Peyer's patch (tissue), 4 donors: ENCODE measurements at regions not wholly inside any gene's neighbourhood (a gene's known extent, or its start where the extent isn't known, plus 50 kb on each side); places are given as distances from the start of the nearest gene placed in this dataset.

ENCODE experiments used
- POLR2A ChIP-seq, 2 donors: fragments of 450-650 bp; IDR thresholded peaks; one replicate each; pipeline ENCODE4 v1.5.1; 2017; ENCODE audit warnings: antibody characterized with exemption in 2 of 2, mild to moderate bottlenecking in 2 of 2, moderate library complexity in 2 of 2
- TF ChIP-seq, protein P1 (sequence below), 6 experiments: fragments of 450-650 bp in 4 of 6; fragments of 200-600 bp in 2 of 6; sonication (generic) in 1 of 6; IDR thresholded peaks; one replicate each; pipeline ENCODE4 v1.5.1; 2017 to 2019; ENCODE audit warnings: antibody characterized with exemption in 6 of 6, mild to moderate bottlenecking in 3 of 6, moderate library complexity in 1 of 6

DNA sequence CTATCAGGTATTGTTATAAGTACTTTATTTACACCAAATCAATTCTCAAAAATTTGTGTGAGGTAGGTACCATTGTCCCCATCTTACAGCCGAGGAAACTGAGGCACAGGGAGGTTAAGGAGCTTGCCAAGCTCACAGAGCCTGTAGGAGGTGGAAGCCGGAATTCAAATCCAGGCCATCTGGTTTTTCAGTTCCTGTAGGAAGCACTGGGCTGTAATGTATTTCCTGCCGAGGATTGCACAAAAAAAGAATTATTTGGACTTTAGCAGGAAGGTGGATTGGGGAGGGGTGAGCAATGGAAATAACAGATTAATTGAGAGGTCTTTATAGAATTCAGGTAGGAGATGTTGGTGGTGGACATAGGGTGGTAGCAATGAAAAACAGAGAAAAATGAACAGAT, 315.3 kb upstream of the AUTS2 start:
- TF ChIP-seq, protein P1, sequence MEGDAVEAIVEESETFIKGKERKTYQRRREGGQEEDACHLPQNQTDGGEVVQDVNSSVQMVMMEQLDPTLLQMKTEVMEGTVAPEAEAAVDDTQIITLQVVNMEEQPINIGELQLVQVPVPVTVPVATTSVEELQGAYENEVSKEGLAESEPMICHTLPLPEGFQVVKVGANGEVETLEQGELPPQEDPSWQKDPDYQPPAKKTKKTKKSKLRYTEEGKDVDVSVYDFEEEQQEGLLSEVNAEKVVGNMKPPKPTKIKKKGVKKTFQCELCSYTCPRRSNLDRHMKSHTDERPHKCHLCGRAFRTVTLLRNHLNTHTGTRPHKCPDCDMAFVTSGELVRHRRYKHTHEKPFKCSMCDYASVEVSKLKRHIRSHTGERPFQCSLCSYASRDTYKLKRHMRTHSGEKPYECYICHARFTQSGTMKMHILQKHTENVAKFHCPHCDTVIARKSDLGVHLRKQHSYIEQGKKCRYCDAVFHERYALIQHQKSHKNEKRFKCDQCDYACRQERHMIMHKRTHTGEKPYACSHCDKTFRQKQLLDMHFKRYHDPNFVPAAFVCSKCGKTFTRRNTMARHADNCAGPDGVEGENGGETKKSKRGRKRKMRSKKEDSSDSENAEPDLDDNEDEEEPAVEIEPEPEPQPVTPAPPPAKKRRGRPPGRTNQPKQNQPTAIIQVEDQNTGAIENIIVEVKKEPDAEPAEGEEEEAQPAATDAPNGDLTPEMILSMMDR (IDR thresholded peaks at IDR 0.05), result no peak
- no peak for TF ChIP-seq POLR2A (IDR thresholded peaks at IDR 0.05)
